ENCODE measurements at regions not wholly inside any gene's neighbourhood (a gene's known extent, or its start where the extent isn't known, plus 50 kb on each side); places are given as distances from the start of the nearest gene placed in this dataset.
A peak's percentile ranks its signal among the peaks of the same experiment; 100 is the strongest.

DNA sequence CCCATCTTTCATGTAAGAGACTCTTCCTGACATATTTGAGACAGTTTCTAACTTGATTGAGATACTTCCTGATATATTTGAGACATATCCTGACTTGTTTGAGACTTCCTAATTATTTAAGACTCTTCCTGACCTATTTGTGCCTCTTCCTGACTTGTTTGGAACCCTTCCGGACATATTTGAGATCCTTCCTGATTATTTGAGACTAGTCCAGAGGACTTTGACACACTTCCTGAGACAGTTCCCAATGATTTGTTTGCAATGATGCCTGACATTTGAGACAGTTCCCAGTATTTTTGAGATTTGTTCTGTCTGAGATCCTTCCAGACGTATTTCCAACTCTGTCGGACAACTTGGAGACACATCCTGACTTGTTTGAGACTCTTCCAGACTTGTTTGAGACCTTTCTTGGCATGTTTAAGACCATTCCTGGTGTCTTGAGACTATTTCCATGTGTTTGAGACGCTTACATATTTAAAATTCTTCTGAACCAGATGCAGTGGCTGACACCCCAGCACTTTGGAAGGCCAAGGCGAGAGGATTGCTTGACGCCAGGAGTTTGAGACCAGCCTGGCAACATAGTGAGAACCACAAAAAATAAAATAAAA, 118.9 kb upstream of the USP9X start:
- H3K27me3 ChIP-seq = no peaks in the 10 kb centered on the region
- peaks cover 0 to 5% (median 2%) of the 10 kb centered on the region in 4 donors for H3K4me1 ChIP-seq
- ATAC-seq (ENCODE audit: low FRiP score in 2 of 2) (no peak), DNase-seq (no peak)
- H3K27ac ChIP-seq = peak overlapping the region in 1 of 4 donors; percentile 64
- no peak for TF ChIP-seq EP300 (IDR thresholded peaks at IDR 0.05)
- TF ChIP-seq, protein P1, sequence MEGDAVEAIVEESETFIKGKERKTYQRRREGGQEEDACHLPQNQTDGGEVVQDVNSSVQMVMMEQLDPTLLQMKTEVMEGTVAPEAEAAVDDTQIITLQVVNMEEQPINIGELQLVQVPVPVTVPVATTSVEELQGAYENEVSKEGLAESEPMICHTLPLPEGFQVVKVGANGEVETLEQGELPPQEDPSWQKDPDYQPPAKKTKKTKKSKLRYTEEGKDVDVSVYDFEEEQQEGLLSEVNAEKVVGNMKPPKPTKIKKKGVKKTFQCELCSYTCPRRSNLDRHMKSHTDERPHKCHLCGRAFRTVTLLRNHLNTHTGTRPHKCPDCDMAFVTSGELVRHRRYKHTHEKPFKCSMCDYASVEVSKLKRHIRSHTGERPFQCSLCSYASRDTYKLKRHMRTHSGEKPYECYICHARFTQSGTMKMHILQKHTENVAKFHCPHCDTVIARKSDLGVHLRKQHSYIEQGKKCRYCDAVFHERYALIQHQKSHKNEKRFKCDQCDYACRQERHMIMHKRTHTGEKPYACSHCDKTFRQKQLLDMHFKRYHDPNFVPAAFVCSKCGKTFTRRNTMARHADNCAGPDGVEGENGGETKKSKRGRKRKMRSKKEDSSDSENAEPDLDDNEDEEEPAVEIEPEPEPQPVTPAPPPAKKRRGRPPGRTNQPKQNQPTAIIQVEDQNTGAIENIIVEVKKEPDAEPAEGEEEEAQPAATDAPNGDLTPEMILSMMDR (IDR thresholded peaks at IDR 0.05) = no peak
- TF ChIP-seq POLR2A (IDR thresholded peaks at IDR 0.05) = no peak
- TF ChIP-seq POLR2AphosphoS5 (IDR thresholded peaks at IDR 0.05) = no peak
- no peaks in the 10 kb centered on the region for H3K36me3 ChIP-seq
- 64 to 74% methylated on average over 6 of the region's 6 CpGs for WGBS, 2 donors
- peaks cover 0 to 7% (median 0%) of the 10 kb centered on the region in 4 donors for H3K9me3 ChIP-seq
- H3K4me3 ChIP-seq = no peak overlapping the region

DNA sequence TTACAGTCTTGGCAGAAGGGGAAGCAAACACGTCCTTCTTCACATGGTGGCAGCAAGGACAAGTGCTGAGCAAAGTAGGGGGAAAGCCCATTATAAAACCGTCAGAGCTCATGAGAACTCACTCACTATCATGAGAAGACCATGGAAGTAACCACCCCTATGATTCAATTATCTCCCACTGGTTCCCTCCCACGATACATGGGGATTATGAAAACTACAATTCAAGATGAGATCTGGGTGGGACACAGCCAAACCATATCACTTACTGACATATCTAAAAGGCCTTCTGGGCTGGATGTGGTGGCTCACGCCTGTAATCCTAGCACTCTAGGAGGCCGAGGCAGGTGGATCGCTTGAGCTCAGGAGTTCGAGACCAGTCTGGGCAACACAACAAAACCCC, 117.1 kb upstream of the USP9X start:
- Histone ChIP-seq H3K27me3 (no peaks in the 10 kb centered on the region), H3K4me3 (no peak overlapping the region), H3K36me3 (no peaks in the 10 kb centered on the region), H3K27ac (no peak overlapping the region), H3K9me3 (peaks cover 0 to 7% (median 0%) of the 10 kb centered on the region in 4 donors), H3K4me1 (peaks cover 0 to 5% (median 2%) of the 10 kb centered on the region in 4 donors)
- ATAC-seq (ENCODE audit: low FRiP score in 2 of 2) (no peak), DNase-seq (no peak)
- TF ChIP-seq EP300 (IDR thresholded peaks at IDR 0.05) = no peak
- WGBS, 2 donors = 81 to 86% methylated on average over 2 to 7 of the region's 7 CpGs

DNA sequence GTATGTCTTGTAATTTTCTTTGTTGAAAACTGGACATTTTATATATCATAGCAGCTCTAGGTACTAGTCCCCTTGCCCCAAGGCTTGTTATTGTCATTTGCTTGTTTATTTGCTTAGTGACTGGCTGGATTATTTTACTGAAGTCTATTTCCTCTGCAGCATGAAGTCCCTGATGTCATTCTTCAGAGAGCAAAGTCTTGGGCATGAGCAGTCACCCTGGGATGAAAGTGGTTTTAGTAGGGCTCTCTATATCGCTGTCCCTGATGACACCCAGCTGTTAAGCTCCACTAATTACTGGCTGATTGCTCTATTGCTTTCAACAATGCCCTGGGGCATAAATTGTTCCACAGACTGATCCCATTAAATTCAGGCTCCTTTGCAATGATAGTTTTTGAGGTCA, 113.5 kb upstream of the USP9X start:
- no peaks in the 10 kb centered on the region for H3K27me3 ChIP-seq
- H3K36me3 ChIP-seq = no peaks in the 10 kb centered on the region
- TF ChIP-seq EP300 (IDR thresholded peaks at IDR 0.05) = no peak
- no peak for TF ChIP-seq POLR2AphosphoS5 (IDR thresholded peaks at IDR 0.05)
- TF ChIP-seq, protein P1 (IDR thresholded peaks at IDR 0.05) = no peak
- no peak for TF ChIP-seq POLR2A (IDR thresholded peaks at IDR 0.05)
- H3K4me3 ChIP-seq = no peak overlapping the region
- ATAC-seq (ENCODE audit: low FRiP score in 2 of 2) (no peak), DNase-seq (no peak)
- no peak overlapping the region for H3K27ac ChIP-seq
- no peaks in the 10 kb centered on the region for H3K9me3 ChIP-seq
- 85 to 100% methylated on average over 1 of the region's 1 CpG for WGBS, 2 donors
- H3K4me1 ChIP-seq = no peaks in the 10 kb centered on the region

DNA sequence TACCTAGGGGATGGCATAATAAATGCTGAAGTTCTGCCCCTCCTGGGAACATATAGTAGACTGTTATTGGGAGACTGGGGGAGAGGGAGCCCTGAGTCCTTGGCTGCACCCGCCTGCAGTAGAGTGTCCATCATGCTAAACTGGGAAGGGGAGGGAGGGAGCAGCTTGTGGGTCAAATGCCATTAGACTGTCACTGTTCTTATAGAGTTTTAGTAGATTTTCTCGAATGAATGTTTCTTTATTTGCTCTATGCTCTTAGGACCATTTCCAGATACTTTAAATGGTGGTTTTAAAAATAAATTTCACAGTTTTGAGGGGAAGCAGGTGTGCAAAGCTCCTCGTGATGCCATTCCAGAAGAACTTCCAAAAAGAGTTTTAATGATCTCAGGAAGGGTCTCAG, 111.6 kb upstream of the USP9X start:
- Histone ChIP-seq H3K27ac (no peak overlapping the region), H3K4me1 (no peaks in the 10 kb centered on the region), H3K27me3 (no peaks in the 10 kb centered on the region), H3K4me3 (no peak overlapping the region), H3K36me3 (no peaks in the 10 kb centered on the region), H3K9me3 (peaks cover 0 to 10% (median 2%) of the 10 kb centered on the region in 4 donors)
- 69 to 70% methylated on average over 3 of the region's 3 CpGs for WGBS, 2 donors
- DNase-seq (no peak), ATAC-seq (ENCODE audit: low FRiP score in 2 of 2) (no peak)
- TF ChIP-seq EP300 (IDR thresholded peaks at IDR 0.05) = no peak
- TF ChIP-seq POLR2AphosphoS5 (IDR thresholded peaks at IDR 0.05) = no peak
- TF ChIP-seq, protein P1 (IDR thresholded peaks at IDR 0.05) = no peak
- no peak for TF ChIP-seq POLR2A (IDR thresholded peaks at IDR 0.05)

DNA sequence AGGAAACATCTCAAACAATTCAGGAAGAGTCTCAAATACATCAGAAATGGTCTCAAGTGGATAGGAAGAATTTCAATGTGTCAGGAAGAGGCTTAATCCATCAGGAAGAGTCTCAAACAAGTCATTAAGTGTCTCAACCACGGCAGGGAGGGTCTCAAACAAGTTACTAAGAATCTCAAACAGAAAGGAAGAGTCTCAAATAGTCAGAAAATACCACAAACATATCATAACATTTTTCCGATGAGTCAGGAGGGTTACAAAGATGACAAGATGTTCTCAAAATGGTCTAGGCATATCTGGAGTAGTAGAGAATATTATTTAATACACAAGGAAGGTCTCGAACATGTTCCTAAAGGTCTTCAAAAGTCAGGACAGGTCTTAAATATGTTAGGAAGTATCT, 109.3 kb upstream of the USP9X start:
- H3K4me3 ChIP-seq = no peak overlapping the region
- peaks cover 0 to 10% (median 2%) of the 10 kb centered on the region in 4 donors for H3K9me3 ChIP-seq
- no peak for ATAC-seq (ENCODE audit: low FRiP score in 2 of 2)
- 84 to 94% methylated on average over 3 of the region's 3 CpGs for WGBS, 2 donors
- H3K4me1 ChIP-seq = no peaks in the 10 kb centered on the region
- H3K36me3 ChIP-seq = no peaks in the 10 kb centered on the region
- TF ChIP-seq EP300 (IDR thresholded peaks at IDR 0.05) (no peak), POLR2A (IDR thresholded peaks at IDR 0.05) (no peak), POLR2AphosphoS5 (IDR thresholded peaks at IDR 0.05) (no peak)
- TF ChIP-seq, protein P1 (IDR thresholded peaks at IDR 0.05) = no peak
- DNase-seq = no peak
- no peaks in the 10 kb centered on the region for H3K27me3 ChIP-seq
- no peak overlapping the region for H3K27ac ChIP-seq

Measured in upper lobe of left lung (tissue), 6 donors.